Breast epithelium (tissue), 3 donors: ENCODE measurements at regions not wholly inside any gene's neighbourhood (a gene's known extent, or its start where the extent isn't known, plus 50 kb on each side); places are given as distances from the start of the nearest gene placed in this dataset.

Experiments used
- POLR2A ChIP-seq: fragments of 450-650 bp; IDR thresholded peaks from one replicate; pipeline ENCODE4 v1.6.1; 2016; ENCODE audit warnings: antibody characterized with exemption, mild to moderate bottlenecking, moderate library complexity
- POLR2AphosphoS5 ChIP-seq, 3 donors: sonication (generic); formaldehyde crosslinking; IDR thresholded peaks; one replicate each; pipeline ENCODE4 v1.6.1; 2017; ENCODE audit warnings: antibody characterized with exemption in 3 of 3
- TF ChIP-seq, protein P1 (sequence below), 3 donors: fragments of 450-650 bp; IDR thresholded peaks; one replicate each; pipeline ENCODE4 v1.5.1; 2016 to 2017; ENCODE audit warnings: antibody characterized with exemption in 3 of 3, mild to moderate bottlenecking in 3 of 3, moderate library complexity in 3 of 3

DNA sequence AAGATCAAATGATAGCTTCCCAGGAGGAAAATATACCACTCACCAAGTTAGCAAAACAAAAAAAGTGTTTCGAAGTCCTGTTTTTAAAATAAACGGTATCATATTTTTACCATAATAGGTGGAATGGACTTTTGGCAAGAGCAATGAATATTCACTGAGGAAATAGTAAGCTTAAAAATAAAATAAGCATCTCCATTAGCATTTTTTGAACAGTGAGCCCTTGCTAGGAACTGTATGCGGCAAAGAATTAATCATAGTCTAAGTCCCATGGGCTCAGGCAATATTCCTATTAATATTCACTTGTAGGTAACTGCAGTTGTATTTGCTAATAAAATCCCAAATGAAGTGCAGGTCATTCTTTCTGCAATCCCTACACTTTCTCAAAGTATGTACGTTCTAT lies 191.7 kb upstream of the GABRA2 start:
- TF ChIP-seq, protein P1, sequence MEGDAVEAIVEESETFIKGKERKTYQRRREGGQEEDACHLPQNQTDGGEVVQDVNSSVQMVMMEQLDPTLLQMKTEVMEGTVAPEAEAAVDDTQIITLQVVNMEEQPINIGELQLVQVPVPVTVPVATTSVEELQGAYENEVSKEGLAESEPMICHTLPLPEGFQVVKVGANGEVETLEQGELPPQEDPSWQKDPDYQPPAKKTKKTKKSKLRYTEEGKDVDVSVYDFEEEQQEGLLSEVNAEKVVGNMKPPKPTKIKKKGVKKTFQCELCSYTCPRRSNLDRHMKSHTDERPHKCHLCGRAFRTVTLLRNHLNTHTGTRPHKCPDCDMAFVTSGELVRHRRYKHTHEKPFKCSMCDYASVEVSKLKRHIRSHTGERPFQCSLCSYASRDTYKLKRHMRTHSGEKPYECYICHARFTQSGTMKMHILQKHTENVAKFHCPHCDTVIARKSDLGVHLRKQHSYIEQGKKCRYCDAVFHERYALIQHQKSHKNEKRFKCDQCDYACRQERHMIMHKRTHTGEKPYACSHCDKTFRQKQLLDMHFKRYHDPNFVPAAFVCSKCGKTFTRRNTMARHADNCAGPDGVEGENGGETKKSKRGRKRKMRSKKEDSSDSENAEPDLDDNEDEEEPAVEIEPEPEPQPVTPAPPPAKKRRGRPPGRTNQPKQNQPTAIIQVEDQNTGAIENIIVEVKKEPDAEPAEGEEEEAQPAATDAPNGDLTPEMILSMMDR (IDR thresholded peaks at IDR 0.05), result no peak
- TF ChIP-seq POLR2A (no peak), POLR2AphosphoS5 (IDR thresholded peaks at IDR 0.05) (no peak)
